ENCODE measurements at regions not wholly inside any gene's neighbourhood (a gene's known extent, or its start where the extent isn't known, plus 50 kb on each side); places are given as distances from the start of the nearest gene placed in this dataset.
A peak's percentile ranks its signal among the peaks of the same experiment; 100 is the strongest.
"Not testable (repeated sequence)": the region's sequence is repeated elsewhere in the genome, so short reads cannot be mapped to it uniquely, and the experiment has no call there.

DNA sequence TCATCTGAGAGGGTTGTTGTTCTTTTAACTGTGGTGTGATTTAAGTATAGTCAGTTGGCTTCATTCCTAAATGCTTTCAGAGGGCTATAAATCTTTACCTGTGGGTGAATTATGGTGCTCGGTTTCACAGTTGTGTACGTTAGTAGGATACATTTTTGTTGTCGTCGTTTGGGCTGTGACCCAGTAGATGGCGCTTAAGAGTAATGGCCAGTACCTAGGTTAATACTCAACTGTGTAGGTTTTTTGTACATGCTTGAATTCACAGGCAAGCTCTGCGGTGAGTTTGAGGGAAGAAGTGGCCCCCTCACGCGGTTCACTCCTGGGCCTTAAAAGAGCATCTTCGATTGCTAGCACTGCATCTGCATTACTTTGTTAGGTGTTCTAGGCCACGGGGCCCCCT is 571.7 kb upstream of the TGIF2LX start:
- H2BK120ac ChIP-seq (ENCODE audit: insufficient read depth, low read length, poor library complexity); H3K27ac ChIP-seq (ENCODE audit: low read depth, low read length); H4K8ac ChIP-seq (ENCODE audit: low read depth, low read length); H3K4me3 ChIP-seq (ENCODE audit: low read depth, low read length); H3K9ac ChIP-seq (ENCODE audit: low read length); H3K18ac ChIP-seq (ENCODE audit: low read length); H3K27me3 ChIP-seq (ENCODE audit: insufficient read depth, low read length); H4K91ac ChIP-seq (ENCODE audit: low read depth, low read length); H4K12ac ChIP-seq (ENCODE audit: low read depth, low read length); H3K79me1 ChIP-seq (ENCODE audit: low read length); H2BK5ac ChIP-seq (ENCODE audit: low read depth, low read length, poor library complexity); H3K23ac ChIP-seq (ENCODE audit: low read length); H2AFZ ChIP-seq (ENCODE audit: insufficient read depth, low read length, poor library complexity); H3K36me3 ChIP-seq (ENCODE audit: control insufficient read depth in 1 of 2, insufficient read depth in 2 of 2, low read length in 2 of 2); H3K4ac ChIP-seq (ENCODE audit: low read depth, low read length); H2BK12ac ChIP-seq (ENCODE audit: low read length); H3K9me3 ChIP-seq (ENCODE audit: insufficient read depth, low read depth, low read length); H3K4me2 ChIP-seq (ENCODE audit: low read length); H2AK5ac ChIP-seq (ENCODE audit: low read length); H3K4me1 ChIP-seq (ENCODE audit: control insufficient read depth in 1 of 2, insufficient read depth in 2 of 2, low read length in 2 of 2); H3K14ac ChIP-seq (ENCODE audit: low read length); H3K79me2 ChIP-seq (ENCODE audit: control insufficient read depth, insufficient read depth, low read length, poor library complexity): not testable (repeated sequence)
- no CpG with 5 or more reads among the region's 10 CpGs for WGBS (ENCODE audit: extremely low coverage, insufficient coverage, insufficient read length)
- DNase-seq: peak in 1 of 2 donors; percentile 13

DNA sequence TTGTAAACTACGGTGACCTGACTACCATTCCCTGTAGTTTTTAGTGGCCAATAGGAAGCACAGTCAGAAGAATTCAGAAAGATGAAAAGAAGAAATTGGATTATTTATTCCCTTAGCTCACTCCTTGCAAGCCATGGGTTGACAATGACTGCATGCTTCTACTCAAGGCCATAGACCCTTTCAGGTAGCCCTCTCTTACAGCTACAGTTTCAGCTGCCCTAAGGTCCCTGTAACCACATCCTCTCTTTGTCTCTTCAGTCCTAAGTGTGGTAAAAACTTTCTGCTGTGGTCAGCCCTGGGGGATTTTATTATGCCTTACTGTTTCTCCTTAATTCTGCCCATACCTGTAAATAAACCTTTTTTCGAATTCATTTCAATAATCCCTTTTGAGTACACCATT is 551.8 kb upstream of the TGIF2LX start:
- not testable (repeated sequence) for H4K12ac ChIP-seq (ENCODE audit: low read depth, low read length); H3K9ac ChIP-seq (ENCODE audit: low read length); H2AFZ ChIP-seq (ENCODE audit: insufficient read depth, low read length, poor library complexity); H3K14ac ChIP-seq (ENCODE audit: low read length); H3K27ac ChIP-seq (ENCODE audit: low read depth, low read length); H3K79me1 ChIP-seq (ENCODE audit: low read length); H3K23ac ChIP-seq (ENCODE audit: low read length); H2AK5ac ChIP-seq (ENCODE audit: low read length); H4K8ac ChIP-seq (ENCODE audit: low read depth, low read length); H3K36me3 ChIP-seq (ENCODE audit: control insufficient read depth in 1 of 2, insufficient read depth in 2 of 2, low read length in 2 of 2); H3K4me3 ChIP-seq (ENCODE audit: low read depth, low read length); H2BK12ac ChIP-seq (ENCODE audit: low read length); H3K4me2 ChIP-seq (ENCODE audit: low read length); H3K18ac ChIP-seq (ENCODE audit: low read length); H3K79me2 ChIP-seq (ENCODE audit: control insufficient read depth, insufficient read depth, low read length, poor library complexity); H3K4ac ChIP-seq (ENCODE audit: low read depth, low read length); H3K9me3 ChIP-seq (ENCODE audit: insufficient read depth, low read depth, low read length); H2BK5ac ChIP-seq (ENCODE audit: low read depth, low read length, poor library complexity); H2BK120ac ChIP-seq (ENCODE audit: insufficient read depth, low read length, poor library complexity); H3K27me3 ChIP-seq (ENCODE audit: insufficient read depth, low read length); DNase-seq; H3K4me1 ChIP-seq (ENCODE audit: control insufficient read depth in 1 of 2, insufficient read depth in 2 of 2, low read length in 2 of 2); H4K91ac ChIP-seq (ENCODE audit: low read depth, low read length)
- no CpG with 5 or more reads among the region's 2 CpGs for WGBS (ENCODE audit: extremely low coverage, insufficient coverage, insufficient read length)

DNA sequence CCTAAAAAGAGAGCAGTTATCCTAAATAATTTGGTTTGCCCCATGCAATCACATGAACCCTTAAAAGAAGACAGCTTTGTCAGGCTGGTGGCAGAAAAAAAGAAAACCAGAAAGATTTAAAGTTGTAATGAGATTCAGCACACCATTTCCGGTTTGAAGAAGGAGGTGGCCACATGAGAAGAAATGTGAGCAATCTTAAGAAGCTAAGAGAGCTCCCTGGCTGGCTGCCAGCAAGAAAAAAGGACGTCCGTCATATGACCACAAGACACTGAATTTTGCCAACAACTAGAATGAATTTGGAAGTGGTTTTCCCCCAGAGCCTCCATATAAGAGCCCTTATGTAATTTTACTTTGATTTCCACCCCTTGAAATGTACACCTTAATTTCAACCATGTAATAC is 528.7 kb upstream of the TGIF2LX start:
- not testable (repeated sequence) for H2BK120ac ChIP-seq (ENCODE audit: insufficient read depth, low read length, poor library complexity); H3K9me3 ChIP-seq (ENCODE audit: insufficient read depth, low read depth, low read length); H3K4me3 ChIP-seq (ENCODE audit: low read depth, low read length); H2BK5ac ChIP-seq (ENCODE audit: low read depth, low read length, poor library complexity); H3K4me2 ChIP-seq (ENCODE audit: low read length); H3K79me1 ChIP-seq (ENCODE audit: low read length); H4K91ac ChIP-seq (ENCODE audit: low read depth, low read length); H3K4me1 ChIP-seq (ENCODE audit: control insufficient read depth in 1 of 2, insufficient read depth in 2 of 2, low read length in 2 of 2); H3K23ac ChIP-seq (ENCODE audit: low read length); H4K12ac ChIP-seq (ENCODE audit: low read depth, low read length); H3K4ac ChIP-seq (ENCODE audit: low read depth, low read length); H3K14ac ChIP-seq (ENCODE audit: low read length); H3K9ac ChIP-seq (ENCODE audit: low read length); H2BK12ac ChIP-seq (ENCODE audit: low read length); H2AFZ ChIP-seq (ENCODE audit: insufficient read depth, low read length, poor library complexity); H3K36me3 ChIP-seq (ENCODE audit: control insufficient read depth in 1 of 2, insufficient read depth in 2 of 2, low read length in 2 of 2); H2AK5ac ChIP-seq (ENCODE audit: low read length); H3K27ac ChIP-seq (ENCODE audit: low read depth, low read length); DNase-seq; H3K79me2 ChIP-seq (ENCODE audit: control insufficient read depth, insufficient read depth, low read length, poor library complexity); H3K27me3 ChIP-seq (ENCODE audit: insufficient read depth, low read length); H3K18ac ChIP-seq (ENCODE audit: low read length); H4K8ac ChIP-seq (ENCODE audit: low read depth, low read length)
- no CpG with 5 or more reads among the region's 3 CpGs for WGBS (ENCODE audit: extremely low coverage, insufficient coverage, insufficient read length)

DNA sequence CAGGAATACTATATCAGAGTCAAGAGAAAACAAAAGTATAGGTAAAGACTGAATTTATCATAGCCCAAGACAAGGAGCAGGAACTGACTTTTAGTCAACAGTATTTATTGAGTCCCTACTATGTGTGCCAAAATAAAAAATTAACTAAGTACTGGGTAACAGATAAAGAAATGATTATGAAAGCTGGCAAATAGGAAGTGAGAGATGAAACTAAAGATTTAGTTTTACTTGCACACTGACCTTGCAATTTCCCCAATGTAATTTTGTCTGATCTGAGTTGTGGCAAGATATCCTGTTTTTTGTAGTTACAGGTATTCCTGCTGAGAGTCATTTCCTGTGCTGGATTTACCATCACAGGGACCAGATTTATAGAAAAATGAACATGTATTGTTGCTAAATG is 518.9 kb upstream of the TGIF2LX start:
- not testable (repeated sequence) for H3K4me1 ChIP-seq (ENCODE audit: control insufficient read depth in 1 of 2, insufficient read depth in 2 of 2, low read length in 2 of 2); H3K79me1 ChIP-seq (ENCODE audit: low read length); H3K14ac ChIP-seq (ENCODE audit: low read length); H4K12ac ChIP-seq (ENCODE audit: low read depth, low read length); H3K4ac ChIP-seq (ENCODE audit: low read depth, low read length); H3K36me3 ChIP-seq (ENCODE audit: control insufficient read depth in 1 of 2, insufficient read depth in 2 of 2, low read length in 2 of 2); H3K4me2 ChIP-seq (ENCODE audit: low read length); H2AFZ ChIP-seq (ENCODE audit: insufficient read depth, low read length, poor library complexity); H3K27me3 ChIP-seq (ENCODE audit: insufficient read depth, low read length); H3K18ac ChIP-seq (ENCODE audit: low read length); H2BK120ac ChIP-seq (ENCODE audit: insufficient read depth, low read length, poor library complexity); H3K9me3 ChIP-seq (ENCODE audit: insufficient read depth, low read depth, low read length); H3K4me3 ChIP-seq (ENCODE audit: low read depth, low read length); H3K79me2 ChIP-seq (ENCODE audit: control insufficient read depth, insufficient read depth, low read length, poor library complexity); H3K27ac ChIP-seq (ENCODE audit: low read depth, low read length); DNase-seq; H2AK5ac ChIP-seq (ENCODE audit: low read length); H4K91ac ChIP-seq (ENCODE audit: low read depth, low read length); H2BK12ac ChIP-seq (ENCODE audit: low read length); H4K8ac ChIP-seq (ENCODE audit: low read depth, low read length); H3K9ac ChIP-seq (ENCODE audit: low read length); H2BK5ac ChIP-seq (ENCODE audit: low read depth, low read length, poor library complexity); H3K23ac ChIP-seq (ENCODE audit: low read length)

DNA sequence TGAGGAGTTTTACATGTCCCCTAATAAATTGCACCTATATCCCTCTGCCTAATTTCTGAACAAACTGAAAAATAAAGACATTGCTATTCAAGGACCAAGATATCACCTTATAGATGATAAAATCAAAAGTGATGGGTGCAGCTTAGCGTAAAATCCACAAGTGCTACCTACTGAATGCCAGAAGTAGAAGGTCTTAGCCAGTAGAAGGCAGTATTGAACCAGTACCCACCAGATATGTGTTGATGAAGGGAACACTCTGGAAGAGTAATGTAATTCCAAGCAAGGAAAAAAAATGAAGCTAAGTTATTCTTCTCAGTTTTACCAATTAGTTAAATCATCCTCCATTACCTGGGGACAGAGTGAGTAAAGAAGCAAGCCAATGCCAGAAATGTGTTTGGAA is 516.6 kb upstream of the TGIF2LX start:
- H3K14ac ChIP-seq (ENCODE audit: low read length); H4K12ac ChIP-seq (ENCODE audit: low read depth, low read length); H3K79me1 ChIP-seq (ENCODE audit: low read length); H3K9ac ChIP-seq (ENCODE audit: low read length); H3K27me3 ChIP-seq (ENCODE audit: insufficient read depth, low read length); H4K91ac ChIP-seq (ENCODE audit: low read depth, low read length); H3K23ac ChIP-seq (ENCODE audit: low read length); H3K4ac ChIP-seq (ENCODE audit: low read depth, low read length); H4K8ac ChIP-seq (ENCODE audit: low read depth, low read length); DNase-seq; H3K4me2 ChIP-seq (ENCODE audit: low read length); H3K27ac ChIP-seq (ENCODE audit: low read depth, low read length); H2AFZ ChIP-seq (ENCODE audit: insufficient read depth, low read length, poor library complexity); H3K4me1 ChIP-seq (ENCODE audit: control insufficient read depth in 1 of 2, insufficient read depth in 2 of 2, low read length in 2 of 2); H3K36me3 ChIP-seq (ENCODE audit: control insufficient read depth in 1 of 2, insufficient read depth in 2 of 2, low read length in 2 of 2); H3K9me3 ChIP-seq (ENCODE audit: insufficient read depth, low read depth, low read length); H3K4me3 ChIP-seq (ENCODE audit: low read depth, low read length); H2AK5ac ChIP-seq (ENCODE audit: low read length); H2BK5ac ChIP-seq (ENCODE audit: low read depth, low read length, poor library complexity); H3K18ac ChIP-seq (ENCODE audit: low read length); H2BK12ac ChIP-seq (ENCODE audit: low read length); H2BK120ac ChIP-seq (ENCODE audit: insufficient read depth, low read length, poor library complexity); H3K79me2 ChIP-seq (ENCODE audit: control insufficient read depth, insufficient read depth, low read length, poor library complexity): not testable (repeated sequence)
- no CpG with 5 or more reads among the region's 1 CpG for WGBS (ENCODE audit: extremely low coverage, insufficient coverage, insufficient read length)
